Stimulated activated CD4-positive, alpha-beta T cell treated with anti-CD3 and anti-CD28 coated beads, Interleukin-2, amount 100 ng/mL, for 24 hours (primary cell): ENCODE measurements at regions not wholly inside any gene's neighbourhood (a gene's known extent, or its start where the extent isn't known, plus 50 kb on each side); places are given as distances from the start of the nearest gene placed in this dataset.
A peak's percentile ranks its signal among the peaks of the same experiment; 100 is the strongest.

ENCODE experiments used
- DNase-seq, 2 donors: peaks; one replicate each; pipeline ENCODE4 v3.0.0-alpha.2; 2020

GRCh38 chr6:145008715-145009114, 723.6 kb downstream of the UTRN start:
- DNase-seq, result no peak

- DNase-seq, result no peak
Measured at GRCh38 chr6:145009711-145010110, 724.6 kb downstream of the UTRN start.

- DNase-seq, result no peak
Measured at GRCh38 chr6:145012039-145012662, 723.2 kb downstream of the EPM2A start.

- peak in 1 of 2 donors; percentile 21 for DNase-seq
Measured at GRCh38 chr6:145015739-145016558, 719.4 kb downstream of the EPM2A start.

GRCh38 chr6:145017051-145017450, 718.3 kb downstream of the EPM2A start:
- no peak for DNase-seq

GRCh38 chr6:145017516-145017915, 717.8 kb downstream of the EPM2A start:
- DNase-seq, result no peak

- DNase-seq, result no peak
Measured at GRCh38 chr6:145018027-145018426, 717.3 kb downstream of the EPM2A start.

- no peak for DNase-seq
Measured at GRCh38 chr6:145020114-145020513, 715.2 kb downstream of the EPM2A start.

GRCh38 chr6:145020543-145020942, 714.8 kb downstream of the EPM2A start:
- no peak for DNase-seq

- no peak for DNase-seq
Measured at GRCh38 chr6:145022199-145022796, 713.0 kb downstream of the EPM2A start.

GRCh38 chr6:145023116-145023726, 712.1 kb downstream of the EPM2A start:
- DNase-seq, result no peak

- DNase-seq, result no peak
Measured at GRCh38 chr6:145025488-145025887, 709.8 kb downstream of the EPM2A start.

- no peak for DNase-seq
Measured at GRCh38 chr6:145026267-145026679, 709.0 kb downstream of the EPM2A start.

- DNase-seq, result no peak
Measured at GRCh38 chr6:145028144-145028818, 707.0 kb downstream of the EPM2A start.

- DNase-seq, result no peak
Measured at GRCh38 chr6:145031001-145031400, 704.3 kb downstream of the EPM2A start.

- no peak for DNase-seq
Measured at GRCh38 chr6:145031962-145032361, 703.4 kb downstream of the EPM2A start.

GRCh38 chr6:145032562-145033145, 702.7 kb downstream of the EPM2A start:
- no peak for DNase-seq

GRCh38 chr6:145034664-145035063, 700.7 kb downstream of the EPM2A start:
- no peak for DNase-seq

- no peak for DNase-seq
Measured at GRCh38 chr6:145036236-145036635, 699.1 kb downstream of the EPM2A start.

GRCh38 chr6:145036848-145037567, 698.3 kb downstream of the EPM2A start:
- no peak for DNase-seq

GRCh38 chr6:145042559-145042958, 692.8 kb downstream of the EPM2A start:
- DNase-seq, result peak in 1 of 2 donors; percentile 2
